Ascending aorta (tissue), 2 donors: ENCODE measurements at regions not wholly inside any gene's neighbourhood (a gene's known extent, or its start where the extent isn't known, plus 50 kb on each side); places are given as distances from the start of the nearest gene placed in this dataset.

Experiments
- DNase-seq, 2 donors: peaks; one replicate each; pipeline ENCODE4 v3.0.0-alpha.2; 2019; ENCODE audit warnings: low spot score in 2 of 2
- H3K27ac ChIP-seq, 2 donors: fragments of 200-600 bp; sonication (generic); one replicate each; pipeline ENCODE4 v1.5.1; 2016 to 2017; ENCODE audit warnings: mild to moderate bottlenecking in 1 of 2
- H3K27me3 ChIP-seq: fragments of 200-600 bp; sonication (generic); one replicate; pipeline ENCODE4 v1.5.1; 2017
- H3K36me3 ChIP-seq, 2 donors: fragments of 200-600 bp; sonication (generic); one replicate each; pipeline ENCODE4 v1.5.1; 2016
- H3K4me1 ChIP-seq, 2 donors: fragments of 200-600 bp; sonication (generic); one replicate each; pipeline ENCODE4 v1.5.1; 2016 to 2017; ENCODE audit warnings: mild to moderate bottlenecking in 1 of 2
- H3K4me3 ChIP-seq, 2 donors: fragments of 200-600 bp; sonication (generic); one replicate each; pipeline ENCODE4 v1.5.1; 2016 to 2017; ENCODE audit warnings: mild to moderate bottlenecking in 1 of 2
- H3K9me3 ChIP-seq, 2 donors: fragments of 200-600 bp; sonication (generic); one replicate each; pipeline ENCODE4 v1.5.1; 2016
- intact Hi-C: fragments of 100-400 bp; cut with DNase I; formaldehyde crosslinking; loops from one replicate; pipeline ENCODE4 v1.15.1; 2023
- TF ChIP-seq, protein P1 (sequence below), 3 experiments: fragments of 200-600 bp in 2 of 3; fragments of 450-650 bp in 1 of 3; sonication (generic) in 2 of 3; IDR thresholded peaks; one replicate each; pipeline ENCODE4 v1.5.1; 2016 to 2019; ENCODE audit warnings: antibody characterized with exemption in 3 of 3, mild to moderate bottlenecking in 1 of 3, moderate library complexity in 1 of 3

DNA sequence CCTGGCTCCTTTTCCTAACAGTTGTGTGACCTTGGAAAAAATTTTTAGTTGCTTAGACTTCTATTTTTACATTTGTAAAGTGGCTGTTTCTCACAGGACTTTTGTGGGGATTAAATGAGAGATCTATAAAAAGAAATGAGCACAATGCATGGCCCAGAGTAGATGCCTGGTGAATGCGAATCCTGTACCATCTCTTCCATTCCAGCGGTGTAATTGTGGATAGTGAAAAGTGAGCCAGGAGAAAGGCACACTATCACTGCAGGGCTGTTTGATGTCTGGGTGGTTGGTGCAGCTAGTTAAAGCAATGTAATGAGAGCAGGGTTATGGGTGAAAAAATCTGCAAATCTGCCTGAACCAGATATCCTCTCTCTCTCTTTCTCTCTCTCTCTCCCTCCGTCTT, 347.5 kb upstream of the CITED2 start:
- intact Hi-C loops: no loop called here

DNA sequence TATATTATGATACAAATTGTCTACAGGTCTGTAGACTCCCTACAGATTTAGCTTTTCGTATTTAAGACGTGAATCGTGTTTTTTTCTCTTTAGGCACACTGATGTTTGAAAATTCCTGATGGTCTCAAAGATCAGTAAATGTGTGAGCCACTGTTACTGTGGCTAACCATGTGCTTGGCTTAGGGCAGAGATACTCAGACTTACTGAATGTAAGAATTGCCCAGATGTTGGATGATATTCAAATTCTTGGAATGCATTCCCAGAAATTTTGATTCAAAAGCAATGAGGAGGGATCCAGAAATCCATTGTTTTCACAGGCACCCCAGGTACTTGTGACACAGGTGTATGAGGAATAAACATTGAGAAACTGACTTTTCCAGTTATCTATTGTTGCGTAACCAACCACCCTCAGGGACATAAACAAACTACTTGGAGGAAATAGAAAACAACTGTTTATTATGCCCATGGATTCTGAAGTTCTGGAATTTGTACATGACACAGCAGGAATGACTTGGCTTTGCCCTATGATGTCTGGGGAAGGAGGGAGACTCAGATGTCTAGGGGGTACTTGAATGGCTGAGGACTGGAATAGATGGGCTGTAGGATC, 339.6 kb upstream of the CITED2 start:
- Histone ChIP-seq H3K27me3 (no peaks in the 10 kb centered on the region), H3K4me3 (no peak overlapping the region), H3K27ac (no peak overlapping the region), H3K4me1 (no peaks in the 10 kb centered on the region), H3K36me3 (no peaks in the 10 kb centered on the region), H3K9me3 (no peaks in the 10 kb centered on the region)
- TF ChIP-seq, protein P1, sequence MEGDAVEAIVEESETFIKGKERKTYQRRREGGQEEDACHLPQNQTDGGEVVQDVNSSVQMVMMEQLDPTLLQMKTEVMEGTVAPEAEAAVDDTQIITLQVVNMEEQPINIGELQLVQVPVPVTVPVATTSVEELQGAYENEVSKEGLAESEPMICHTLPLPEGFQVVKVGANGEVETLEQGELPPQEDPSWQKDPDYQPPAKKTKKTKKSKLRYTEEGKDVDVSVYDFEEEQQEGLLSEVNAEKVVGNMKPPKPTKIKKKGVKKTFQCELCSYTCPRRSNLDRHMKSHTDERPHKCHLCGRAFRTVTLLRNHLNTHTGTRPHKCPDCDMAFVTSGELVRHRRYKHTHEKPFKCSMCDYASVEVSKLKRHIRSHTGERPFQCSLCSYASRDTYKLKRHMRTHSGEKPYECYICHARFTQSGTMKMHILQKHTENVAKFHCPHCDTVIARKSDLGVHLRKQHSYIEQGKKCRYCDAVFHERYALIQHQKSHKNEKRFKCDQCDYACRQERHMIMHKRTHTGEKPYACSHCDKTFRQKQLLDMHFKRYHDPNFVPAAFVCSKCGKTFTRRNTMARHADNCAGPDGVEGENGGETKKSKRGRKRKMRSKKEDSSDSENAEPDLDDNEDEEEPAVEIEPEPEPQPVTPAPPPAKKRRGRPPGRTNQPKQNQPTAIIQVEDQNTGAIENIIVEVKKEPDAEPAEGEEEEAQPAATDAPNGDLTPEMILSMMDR (IDR thresholded peaks at IDR 0.05): no peak
- no peak for DNase-seq
- intact Hi-C loops: no loop called here

More for the DNA sequence above, 347.5 kb upstream of the CITED2 start:
- TF ChIP-seq, protein P1 (IDR thresholded peaks at IDR 0.05): no peak
- H3K27ac ChIP-seq: no peak overlapping the region
- no peaks in the 10 kb centered on the region for H3K9me3 ChIP-seq
- no peaks in the 10 kb centered on the region for H3K4me1 ChIP-seq
- no peaks in the 10 kb centered on the region for H3K27me3 ChIP-seq
- no peak for DNase-seq
- H3K4me3 ChIP-seq: no peak overlapping the region
- H3K36me3 ChIP-seq: no peaks in the 10 kb centered on the region

DNA sequence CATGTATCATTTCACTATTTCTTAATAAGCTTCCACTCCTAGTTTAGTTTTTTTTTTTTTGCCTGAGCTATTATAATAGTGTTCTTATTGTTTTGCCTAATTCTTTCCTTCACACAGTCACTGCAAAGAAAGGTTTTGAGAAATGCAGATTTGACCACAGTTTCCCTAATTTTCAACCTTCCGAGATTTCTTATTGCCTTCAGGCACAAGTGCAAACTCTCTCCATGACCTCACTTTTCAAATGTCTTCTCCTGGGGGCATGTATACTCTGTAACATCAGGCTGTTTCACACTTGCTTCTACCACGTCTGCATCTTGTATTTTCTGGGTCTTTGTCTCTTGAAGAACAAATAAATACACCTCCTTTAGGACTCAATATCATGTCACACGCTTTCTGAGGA, 339.0 kb upstream of the CITED2 start:
- TF ChIP-seq, protein P1 (IDR thresholded peaks at IDR 0.05): no peak
- DNase-seq: no peak

DNA sequence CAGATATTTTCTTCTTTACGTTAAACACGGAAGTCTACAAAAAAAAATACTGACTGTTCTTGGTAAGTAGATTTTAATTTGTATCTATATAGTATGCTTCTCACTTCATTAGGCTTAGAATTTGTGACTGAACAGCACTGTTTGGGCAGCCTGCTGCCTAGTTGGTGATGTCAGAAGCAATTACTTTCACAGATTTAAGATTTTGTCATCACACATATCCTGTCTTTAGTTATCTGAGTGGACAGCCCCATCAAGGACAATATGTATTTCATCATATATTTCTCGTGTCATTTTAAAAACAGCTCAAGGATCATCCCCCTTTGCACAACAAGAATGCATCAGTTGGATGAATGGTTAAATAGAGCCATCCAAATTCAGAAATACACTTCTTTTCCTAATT, 338.4 kb upstream of the CITED2 start:
- no peak for DNase-seq
- Histone ChIP-seq H3K27ac (no peak overlapping the region), H3K4me1 (no peaks in the 10 kb centered on the region), H3K27me3 (no peaks in the 10 kb centered on the region), H3K4me3 (no peak overlapping the region), H3K9me3 (no peaks in the 10 kb centered on the region), H3K36me3 (no peaks in the 10 kb centered on the region)
- intact Hi-C loops: no loop called here
- TF ChIP-seq, protein P1 (IDR thresholded peaks at IDR 0.05): no peak

More for the DNA sequence above, 339.0 kb upstream of the CITED2 start:
- Histone ChIP-seq H3K9me3 (no peaks in the 10 kb centered on the region), H3K4me1 (no peaks in the 10 kb centered on the region), H3K27me3 (no peaks in the 10 kb centered on the region), H3K4me3 (no peak overlapping the region), H3K36me3 (no peaks in the 10 kb centered on the region), H3K27ac (no peak overlapping the region)
- intact Hi-C loops: no loop called here

DNA sequence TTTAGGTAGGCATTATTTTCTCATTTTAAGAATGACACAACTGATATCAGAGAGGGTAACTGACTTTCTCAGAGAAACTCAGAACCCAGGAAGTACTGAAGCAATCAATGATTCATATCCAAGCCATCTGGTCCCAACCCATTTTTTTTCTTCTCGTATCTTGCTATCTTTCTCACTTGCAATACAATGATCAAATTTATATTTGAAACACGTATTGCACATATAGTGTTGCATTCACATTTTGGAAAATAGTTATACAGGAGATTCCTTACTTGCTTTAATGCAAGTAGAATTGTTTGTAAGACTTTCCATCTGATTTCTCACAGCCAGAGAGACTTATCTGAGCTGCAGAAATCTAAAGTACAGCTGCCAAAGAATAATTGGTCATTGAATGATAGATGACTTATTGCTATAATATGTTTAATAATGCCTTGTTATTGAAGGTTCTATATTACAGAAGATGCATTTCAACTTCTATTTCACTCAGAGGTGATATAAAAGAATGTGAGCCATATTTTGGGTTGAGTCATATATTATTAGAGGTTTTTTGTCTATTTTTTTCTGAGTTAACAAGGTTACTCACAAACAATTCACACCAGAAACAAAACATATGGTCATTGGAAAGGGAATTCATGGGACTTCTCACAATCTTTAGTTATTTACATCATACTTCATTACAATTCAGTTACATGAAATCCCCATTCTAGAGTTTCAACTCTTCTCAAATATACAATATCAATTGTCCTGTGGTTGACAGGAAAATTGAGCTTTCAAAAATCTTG, 337.5 kb upstream of the CITED2 start:
- Histone ChIP-seq H3K27ac (no peak overlapping the region), H3K9me3 (no peaks in the 10 kb centered on the region), H3K4me1 (no peaks in the 10 kb centered on the region), H3K4me3 (no peak overlapping the region), H3K36me3 (no peaks in the 10 kb centered on the region), H3K27me3 (no peaks in the 10 kb centered on the region)
- intact Hi-C loops: no loop called here
- DNase-seq: no peak
- TF ChIP-seq, protein P1 (IDR thresholded peaks at IDR 0.05): no peak
